ENCODE measurements at regions not wholly inside any gene's neighbourhood (a gene's known extent, or its start where the extent isn't known, plus 50 kb on each side); places are given as distances from the start of the nearest gene placed in this dataset.

DNA sequence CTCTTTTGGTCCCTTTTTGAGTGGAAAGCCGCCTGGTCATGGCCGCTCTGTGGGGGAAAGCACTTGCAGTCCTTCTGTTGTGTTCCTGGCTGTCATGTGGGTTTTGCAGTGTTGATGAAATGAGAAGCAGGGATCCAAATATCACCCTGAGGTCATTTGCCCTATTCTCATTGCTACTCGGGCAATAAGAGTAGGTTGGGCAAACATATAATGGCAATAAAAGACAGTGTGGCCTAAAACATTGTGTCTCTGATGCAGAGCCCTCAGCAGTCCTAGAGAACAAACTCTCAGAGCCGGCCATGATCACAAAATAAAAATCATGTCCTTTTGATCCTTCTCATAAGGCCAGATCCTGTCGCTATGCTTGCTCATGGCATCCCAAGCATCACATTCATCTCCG is 361.1 kb upstream of the KLF4 start:
- TF ChIP-seq, protein P1, sequence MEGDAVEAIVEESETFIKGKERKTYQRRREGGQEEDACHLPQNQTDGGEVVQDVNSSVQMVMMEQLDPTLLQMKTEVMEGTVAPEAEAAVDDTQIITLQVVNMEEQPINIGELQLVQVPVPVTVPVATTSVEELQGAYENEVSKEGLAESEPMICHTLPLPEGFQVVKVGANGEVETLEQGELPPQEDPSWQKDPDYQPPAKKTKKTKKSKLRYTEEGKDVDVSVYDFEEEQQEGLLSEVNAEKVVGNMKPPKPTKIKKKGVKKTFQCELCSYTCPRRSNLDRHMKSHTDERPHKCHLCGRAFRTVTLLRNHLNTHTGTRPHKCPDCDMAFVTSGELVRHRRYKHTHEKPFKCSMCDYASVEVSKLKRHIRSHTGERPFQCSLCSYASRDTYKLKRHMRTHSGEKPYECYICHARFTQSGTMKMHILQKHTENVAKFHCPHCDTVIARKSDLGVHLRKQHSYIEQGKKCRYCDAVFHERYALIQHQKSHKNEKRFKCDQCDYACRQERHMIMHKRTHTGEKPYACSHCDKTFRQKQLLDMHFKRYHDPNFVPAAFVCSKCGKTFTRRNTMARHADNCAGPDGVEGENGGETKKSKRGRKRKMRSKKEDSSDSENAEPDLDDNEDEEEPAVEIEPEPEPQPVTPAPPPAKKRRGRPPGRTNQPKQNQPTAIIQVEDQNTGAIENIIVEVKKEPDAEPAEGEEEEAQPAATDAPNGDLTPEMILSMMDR (conservative IDR thresholded peaks at IDR 0.05 in 1 of 2, IDR thresholded peaks at IDR 0.05 in 1 of 2; ENCODE audit: extremely low read depth in 1 of 2, insufficient read depth in 1 of 2, low read depth in 1 of 2, low read length in 2 of 2) = no peak
- no peak for TF ChIP-seq EZH2 (IDR thresholded peaks at IDR 0.05; ENCODE audit: borderline replicate concordance, low read length)
